ENCODE measurements at regions not wholly inside any gene's neighbourhood (a gene's known extent, or its start where the extent isn't known, plus 50 kb on each side); places are given as distances from the start of the nearest gene placed in this dataset.
A peak's percentile ranks its signal among the peaks of the same experiment; 100 is the strongest.
"Not testable (repeated sequence)": the region's sequence is repeated elsewhere in the genome, so short reads cannot be mapped to it uniquely, and the experiment has no call there.

DNA sequence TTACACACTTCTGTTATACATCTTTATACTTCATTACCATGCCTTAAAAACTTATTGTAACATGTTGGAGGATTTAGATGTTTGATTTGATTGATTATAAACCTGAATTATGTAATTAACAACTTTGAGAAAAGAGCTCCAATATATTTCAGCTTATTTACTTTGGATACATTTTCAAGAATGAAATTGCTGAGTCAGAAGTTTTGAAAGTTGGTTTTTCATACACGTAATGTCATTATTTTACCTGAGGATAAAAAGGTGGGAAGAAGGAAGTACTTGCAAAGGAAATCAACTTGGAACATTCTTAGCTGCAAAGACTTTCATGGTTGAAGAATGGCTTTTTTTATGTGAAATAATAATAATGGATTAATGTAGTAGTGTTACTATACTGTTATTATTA lies 677.2 kb downstream of the FAM181B start:
- DNase-seq (ENCODE audit: low read depth, low spot score) = no peak

- DNase-seq (ENCODE audit: low read depth, low spot score) = no peak
These were observed 684.5 kb downstream of the FAM181B start for GRCh38 chr11:82049199-82049598.

GRCh38 chr11:82047200-82047599 lies 686.5 kb downstream of the FAM181B start:
- no peak for DNase-seq (ENCODE audit: low read depth, low spot score)

GRCh38 chr11:82046778-82047177 lies 686.9 kb downstream of the FAM181B start:
- DNase-seq (ENCODE audit: low read depth, low spot score) = no peak

GRCh38 chr11:82045748-82046457 lies 687.8 kb downstream of the FAM181B start:
- no peak for DNase-seq (ENCODE audit: low read depth, low spot score)

DNA sequence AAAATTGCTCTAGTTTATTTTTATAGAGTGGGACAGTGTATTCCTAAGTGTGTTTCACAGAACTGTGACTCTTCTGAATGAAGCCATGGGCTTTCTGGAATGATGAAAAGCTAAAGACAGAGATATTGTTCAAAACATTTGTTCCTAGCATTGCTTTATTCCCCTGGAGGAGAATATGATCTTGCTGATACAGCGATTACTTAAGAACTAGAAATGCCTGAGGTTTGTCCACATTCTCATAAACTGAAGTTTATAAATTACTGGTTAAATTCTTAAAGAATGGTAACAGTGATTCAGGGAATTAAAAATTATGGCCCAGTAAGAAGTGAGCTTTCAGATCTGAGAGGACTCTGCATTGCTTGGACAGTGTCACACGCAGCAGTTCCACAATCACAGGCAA lies 690.3 kb downstream of the FAM181B start:
- no peak for DNase-seq (ENCODE audit: low read depth, low spot score)

DNA sequence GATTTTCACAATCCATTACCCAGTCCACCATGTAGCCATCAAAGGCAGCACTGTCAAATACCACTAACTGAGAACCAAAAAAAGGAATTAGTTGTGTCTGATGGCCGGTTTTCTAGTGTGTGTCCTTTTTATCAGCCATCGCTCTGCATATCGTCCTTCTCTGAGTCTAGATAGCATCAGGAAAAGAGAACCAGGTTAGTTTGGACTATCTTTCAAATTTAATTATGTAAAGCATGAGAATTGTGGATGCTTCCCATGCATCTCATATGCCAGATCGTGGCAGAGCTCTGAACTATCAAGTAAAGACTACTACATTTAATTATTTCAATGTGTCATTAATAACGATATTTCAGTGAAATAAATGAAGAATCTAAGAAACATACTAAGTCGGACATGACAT lies 691.9 kb downstream of the FAM181B start:
- no peak for DNase-seq (ENCODE audit: low read depth, low spot score)

GRCh38 chr11:82038154-82038553 lies 695.5 kb downstream of the FAM181B start:
- no peak for DNase-seq (ENCODE audit: low read depth, low spot score)

DNA sequence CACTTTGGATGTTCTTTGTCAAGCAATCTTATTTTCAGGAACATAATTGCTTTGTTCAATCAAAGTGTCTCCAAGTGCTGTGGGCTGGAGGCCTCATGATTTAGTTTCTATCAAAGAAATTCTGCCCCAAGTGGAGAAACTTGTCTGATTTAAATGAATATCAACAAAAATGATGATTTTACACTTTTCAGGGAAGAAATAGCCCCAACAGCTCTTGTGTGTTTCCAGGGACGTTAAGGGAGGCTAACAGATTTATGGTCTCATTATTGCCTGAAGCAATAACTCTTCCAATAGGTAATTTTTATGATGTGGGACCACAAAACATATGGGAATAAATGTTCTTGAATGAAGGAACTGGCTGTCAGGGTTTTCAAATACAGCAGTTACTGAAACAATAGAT lies 699.1 kb downstream of the FAM181B start:
- no peak for DNase-seq (ENCODE audit: low read depth, low spot score)

DNA sequence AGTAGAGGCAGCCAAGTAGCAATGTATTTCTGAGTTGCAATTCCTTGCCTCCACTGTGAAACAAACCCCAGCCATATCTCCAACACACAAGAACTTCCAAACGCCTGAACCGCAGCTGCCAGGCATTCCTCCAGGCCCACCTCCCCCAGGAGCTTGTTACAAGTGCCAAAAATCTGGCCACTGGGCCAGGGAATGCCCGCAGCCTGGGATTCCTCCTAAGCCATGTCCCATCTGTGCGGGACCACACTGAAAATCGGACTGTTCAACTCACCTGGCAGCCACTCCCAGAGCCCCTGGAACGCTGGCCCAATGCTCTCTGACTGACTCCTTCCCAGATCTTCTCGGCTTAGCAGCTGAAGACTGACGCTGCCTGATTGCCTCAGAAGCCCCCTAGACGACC lies 706.3 kb downstream of the FAM181B start:
- not testable (repeated sequence) for DNase-seq (ENCODE audit: low read depth, low spot score)

DNA sequence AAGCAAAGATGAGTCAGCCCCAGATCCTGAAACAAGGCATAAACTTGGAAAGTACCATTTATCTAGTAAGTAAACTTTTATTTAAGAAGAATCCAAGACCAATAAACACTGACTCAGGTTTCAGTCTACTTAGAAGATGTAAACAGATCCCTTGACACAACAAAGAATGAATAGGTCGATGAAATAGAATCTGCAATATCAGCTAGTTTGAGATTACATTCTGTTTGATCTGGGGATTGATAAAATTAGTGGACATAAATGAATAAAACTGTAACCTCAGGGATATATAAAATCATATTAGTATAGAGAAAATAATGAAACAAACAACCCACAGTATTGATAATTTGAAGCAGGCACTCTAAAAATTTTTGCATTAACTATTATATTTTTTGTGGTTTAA lies 708.9 kb downstream of the FAM181B start:
- DNase-seq (ENCODE audit: low read depth, low spot score) = no peak

DNA sequence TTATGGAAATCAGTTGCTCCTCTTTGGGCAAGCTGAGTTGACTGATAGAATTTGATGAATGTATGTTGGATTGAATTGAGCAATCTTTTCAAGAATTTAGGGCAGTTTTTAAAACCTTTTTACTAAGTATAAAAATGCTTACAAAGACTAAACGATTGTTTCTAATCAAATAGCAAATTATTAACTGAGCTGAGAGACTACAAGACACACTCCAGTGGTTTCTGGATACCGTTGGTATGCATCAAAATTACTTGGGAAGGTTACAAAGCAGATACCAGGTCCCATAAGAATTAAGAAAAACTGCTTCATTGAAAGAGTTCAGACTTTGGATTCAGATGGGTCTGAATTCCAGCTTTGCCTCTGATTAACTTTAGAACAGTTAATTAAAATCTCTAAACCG lies 721.4 kb downstream of the FAM181B start:
- DNase-seq (ENCODE audit: low read depth, low spot score) = no peak

DNA sequence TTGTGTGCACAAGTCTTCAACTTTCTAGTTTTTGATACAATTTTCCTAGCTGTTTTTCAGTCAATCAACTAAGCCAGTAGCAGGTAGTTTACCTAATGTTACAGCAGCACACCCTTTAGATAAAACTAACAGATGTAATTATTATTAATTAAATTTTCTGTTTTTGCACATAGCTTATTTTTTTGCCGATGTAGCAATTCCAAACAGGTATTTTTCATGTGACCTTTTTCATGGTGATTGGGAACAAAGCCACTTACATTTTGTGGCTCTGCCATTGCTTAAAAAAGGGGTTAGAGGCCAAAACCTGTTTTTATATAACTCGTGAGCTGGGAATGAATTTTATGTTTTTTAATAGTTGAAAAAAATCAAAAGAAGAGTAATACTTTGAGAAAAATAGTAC lies 724.5 kb downstream of the FAM181B start:
- DNase-seq (ENCODE audit: low read depth, low spot score) = no peak

- DNase-seq (ENCODE audit: low read depth, low spot score) = no peak
These were observed 726.1 kb downstream of the FAM181B start for GRCh38 chr11:82007521-82007920.

- peak; percentile 24 for DNase-seq (ENCODE audit: low read depth, low spot score)
These were observed 729.0 kb downstream of the FAM181B start for GRCh38 chr11:82004537-82005213.

DNA sequence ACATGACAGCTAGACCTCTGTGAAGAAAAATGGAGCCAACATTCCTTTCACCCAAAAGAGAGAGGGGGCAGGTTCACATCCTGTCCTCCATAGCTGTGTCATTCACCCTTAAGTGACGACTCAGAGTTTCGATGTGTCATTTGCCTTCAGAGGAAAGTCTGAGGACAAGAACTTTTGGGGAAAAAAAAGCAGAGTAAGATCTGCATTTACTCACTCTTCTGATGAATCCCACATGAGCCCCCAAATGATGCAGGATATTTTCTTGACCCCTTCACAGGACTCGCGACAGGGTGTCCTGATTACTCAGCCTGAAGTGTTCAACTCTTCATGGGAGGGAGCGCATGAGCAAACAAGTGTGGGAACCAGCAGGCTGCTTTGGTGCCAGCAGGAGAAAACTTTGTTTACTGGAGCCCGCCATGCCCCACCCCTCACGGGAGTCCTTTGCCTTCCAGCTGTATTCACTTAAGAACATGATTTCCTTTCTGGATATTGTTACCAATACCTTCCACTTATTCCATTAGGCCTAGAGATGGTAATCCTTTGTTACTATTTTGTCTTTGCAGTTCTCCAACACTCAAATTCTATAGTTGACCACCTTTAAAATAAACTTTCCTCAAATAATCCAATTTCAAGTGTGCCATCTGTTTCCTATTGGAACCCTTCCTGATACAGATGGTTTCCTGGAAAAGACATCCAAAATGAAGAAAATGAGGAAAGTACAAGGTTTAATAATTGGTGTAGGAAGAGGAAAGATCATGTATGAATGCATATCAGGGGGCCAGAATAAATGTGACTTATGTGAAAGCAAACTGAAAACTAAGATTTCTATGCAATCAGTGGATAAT lies 729.8 kb downstream of the FAM181B start:
- DNase-seq (ENCODE audit: low read depth, low spot score) = peak; percentile 98

GRCh38 chr11:82003024-82003423 lies 730.6 kb downstream of the FAM181B start:
- no peak for DNase-seq (ENCODE audit: low read depth, low spot score)

GRCh38 chr11:81995889-81996288 lies 737.8 kb downstream of the FAM181B start:
- DNase-seq (ENCODE audit: low read depth, low spot score) = no peak

DNA sequence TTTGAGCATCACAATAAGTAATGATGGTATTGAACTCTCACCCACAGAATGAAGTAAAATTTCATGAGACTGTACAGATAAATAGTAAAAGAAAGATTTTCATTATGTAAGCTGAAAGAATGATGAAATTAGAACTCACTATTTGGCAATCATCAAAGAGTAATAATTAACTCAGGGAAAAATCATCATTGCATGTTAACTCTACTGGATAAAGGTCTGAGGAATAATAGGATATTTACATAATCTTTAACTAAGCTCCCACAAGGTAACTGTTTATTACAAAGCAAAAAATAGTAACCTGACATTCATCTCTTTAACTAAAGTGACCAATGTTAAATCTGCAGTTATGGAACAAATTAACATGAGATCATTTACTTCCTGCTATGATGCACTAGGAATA lies 739.9 kb downstream of the FAM181B start:
- DNase-seq (ENCODE audit: low read depth, low spot score) = no peak

DNA sequence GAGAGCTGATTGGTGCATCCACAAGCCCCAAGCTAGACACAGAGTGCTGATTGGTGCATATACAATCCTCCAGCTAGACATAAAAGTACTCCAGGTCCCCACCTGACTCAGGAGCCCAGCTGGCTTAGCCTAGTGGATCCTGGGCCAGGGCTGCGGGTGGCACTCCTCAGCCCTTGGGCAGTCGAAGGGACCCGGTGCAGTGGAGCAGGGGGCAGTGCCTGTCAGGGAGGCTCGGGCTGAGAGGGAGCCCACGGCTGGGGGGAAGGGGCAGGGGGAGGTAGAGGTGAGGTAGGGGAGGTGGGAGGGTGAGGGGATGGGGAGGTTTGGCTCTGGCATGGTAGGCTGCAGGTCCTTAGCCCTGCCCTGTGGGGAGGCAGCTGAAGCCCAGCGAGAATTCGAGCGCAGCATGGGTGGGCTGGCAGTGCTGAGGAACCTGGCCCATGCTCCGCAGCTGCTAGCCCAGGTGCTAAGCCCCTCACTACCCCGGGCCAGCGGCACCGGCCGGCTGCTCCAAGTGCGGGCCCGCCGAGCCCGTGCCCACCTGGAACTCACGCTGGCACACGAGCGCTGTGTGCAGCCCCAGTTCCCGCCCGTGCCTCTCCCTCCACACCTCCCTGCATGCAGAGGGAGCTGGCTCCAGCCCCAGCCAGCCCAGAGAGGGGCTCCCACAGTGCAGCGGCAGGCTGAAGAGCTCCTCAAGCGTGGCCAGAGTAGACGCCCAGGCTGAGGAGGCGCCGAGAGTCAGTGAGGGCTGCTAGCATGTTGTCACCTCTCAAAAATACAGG lies 742.8 kb downstream of the FAM181B start:
- no peak for DNase-seq (ENCODE audit: low read depth, low spot score)

GRCh38 chr11:81989093-81989492 lies 744.6 kb downstream of the FAM181B start:
- DNase-seq (ENCODE audit: low read depth, low spot score) = peak; percentile 68

All from smooth muscle cell of the brain vasculature (primary cell).